ENCODE measurements at regions not wholly inside any gene's neighbourhood (a gene's known extent, or its start where the extent isn't known, plus 50 kb on each side); places are given as distances from the start of the nearest gene placed in this dataset.

GRCh38 chr18:78006006-78006773, 756.5 kb downstream of the GALR1 start:
- no peak for TF ChIP-seq POLR2A (IDR thresholded peaks at IDR 0.05)
- TF ChIP-seq CTCF (IDR thresholded peaks at IDR 0.05), result no peak

Data from vagina (tissue), 2 donors.